ENCODE measurements at regions not wholly inside any gene's neighbourhood (a gene's known extent, or its start where the extent isn't known, plus 50 kb on each side); places are given as distances from the start of the nearest gene placed in this dataset.
"Not testable (repeated sequence)": the region's sequence is repeated elsewhere in the genome, so short reads cannot be mapped to it uniquely, and the experiment has no call there.

- no peak for DNase-seq (ENCODE audit: low spot score)
Observed at GRCh38 chr2:126238251-126238650, 417.7 kb upstream of the GYPC start.

GRCh38 chr2:126239320-126239955 lies 416.5 kb upstream of the GYPC start:
- DNase-seq (ENCODE audit: low spot score) = no peak

- DNase-seq (ENCODE audit: low spot score) = no peak
Observed at GRCh38 chr2:126241001-126241400, 415.0 kb upstream of the GYPC start.

- DNase-seq (ENCODE audit: low spot score) = no peak
Observed at GRCh38 chr2:126241411-126241810, 414.5 kb upstream of the GYPC start.

GRCh38 chr2:126244937-126245336 lies 411.0 kb upstream of the GYPC start:
- DNase-seq (ENCODE audit: low spot score) = no peak

GRCh38 chr2:126253669-126254068 lies 402.3 kb upstream of the GYPC start:
- no peak for DNase-seq (ENCODE audit: low spot score)

- DNase-seq (ENCODE audit: low spot score) = no peak
Observed at GRCh38 chr2:126264625-126265024, 391.3 kb upstream of the GYPC start.

GRCh38 chr2:126269911-126270310 lies 386.0 kb upstream of the GYPC start:
- DNase-seq (ENCODE audit: low spot score) = no peak

GRCh38 chr2:126270587-126270986 lies 385.4 kb upstream of the GYPC start:
- DNase-seq (ENCODE audit: low spot score) = no peak

GRCh38 chr2:126272401-126272800 lies 383.6 kb upstream of the GYPC start:
- DNase-seq (ENCODE audit: low spot score) = no peak

GRCh38 chr2:126275098-126275497 lies 380.9 kb upstream of the GYPC start:
- no peak for DNase-seq (ENCODE audit: low spot score)

GRCh38 chr2:126276268-126276667 lies 379.7 kb upstream of the GYPC start:
- not testable (repeated sequence) for DNase-seq (ENCODE audit: low spot score)

- DNase-seq (ENCODE audit: low spot score) = no peak
Observed at GRCh38 chr2:126288362-126288761, 367.6 kb upstream of the GYPC start.

GRCh38 chr2:126293962-126294361 lies 362.0 kb upstream of the GYPC start:
- DNase-seq (ENCODE audit: low spot score) = not testable (repeated sequence)

GRCh38 chr2:126299469-126299976 lies 356.4 kb upstream of the GYPC start:
- DNase-seq (ENCODE audit: low spot score) = no peak

GRCh38 chr2:126300348-126300747 lies 355.6 kb upstream of the GYPC start:
- no peak for DNase-seq (ENCODE audit: low spot score)

- DNase-seq (ENCODE audit: low spot score) = no peak
Observed at GRCh38 chr2:126302043-126302442, 353.9 kb upstream of the GYPC start.

GRCh38 chr2:126303113-126303512 lies 352.8 kb upstream of the GYPC start:
- DNase-seq (ENCODE audit: low spot score) = no peak

- no peak for DNase-seq (ENCODE audit: low spot score)
Observed at GRCh38 chr2:126304154-126304553, 351.8 kb upstream of the GYPC start.

- no peak for DNase-seq (ENCODE audit: low spot score)
Observed at GRCh38 chr2:126306539-126306938, 349.4 kb upstream of the GYPC start.

- DNase-seq (ENCODE audit: low spot score) = no peak
Observed at GRCh38 chr2:126307740-126308139, 348.2 kb upstream of the GYPC start.

GRCh38 chr2:126309185-126309584 lies 346.8 kb upstream of the GYPC start:
- DNase-seq (ENCODE audit: low spot score) = no peak

- no peak for DNase-seq (ENCODE audit: low spot score)
Observed at GRCh38 chr2:126312579-126312978, 343.4 kb upstream of the GYPC start.

- no peak for DNase-seq (ENCODE audit: low spot score)
Observed at GRCh38 chr2:126315828-126316227, 340.1 kb upstream of the GYPC start.

Data from HuH-7.5 (cell line).